ENCODE measurements at regions not wholly inside any gene's neighbourhood (a gene's known extent, or its start where the extent isn't known, plus 50 kb on each side); places are given as distances from the start of the nearest gene placed in this dataset.

DNA sequence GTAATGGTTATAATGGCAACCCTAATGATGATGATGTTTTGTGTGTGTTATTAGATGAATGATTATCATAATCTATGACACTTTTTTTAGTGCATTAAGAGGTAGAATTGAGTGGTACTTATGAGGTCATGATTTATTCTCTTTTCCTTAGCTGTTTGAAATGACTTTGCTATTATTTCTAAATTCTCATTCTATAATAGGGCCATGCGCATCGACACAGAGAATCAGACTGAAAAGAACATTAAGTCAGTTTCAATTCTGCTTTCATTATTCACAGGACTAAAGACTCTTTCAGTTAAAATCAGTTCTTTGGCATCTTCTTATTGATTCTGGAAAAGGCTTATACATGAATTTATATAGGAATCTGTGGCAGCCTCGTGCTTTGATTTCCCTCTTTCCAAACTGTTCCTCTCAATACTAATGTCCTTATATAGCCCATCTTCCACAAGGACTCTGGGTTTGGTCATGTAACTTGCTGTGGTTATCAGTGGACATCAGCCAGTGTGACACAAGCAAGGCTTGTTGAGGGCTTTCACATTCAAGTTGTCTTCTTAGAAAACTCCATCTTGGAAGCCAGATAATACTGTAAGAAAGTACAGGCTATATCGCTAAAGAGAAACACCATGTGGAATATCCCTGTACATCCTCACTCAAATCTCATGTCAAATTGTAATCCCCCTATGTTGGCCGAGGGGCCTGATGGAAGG lies 140.3 kb upstream of the CHD1 start:
- no peak overlapping the region for H3K4me3 ChIP-seq (ENCODE audit: extremely low read depth in 1 of 4, insufficient read depth in 2 of 4, low read depth in 3 of 4, low read length in 4 of 4)
- 96% methylated on average over 5 of the region's 5 CpGs; no CpG with 5 or more reads in 1 of the 2 experiments for WGBS, 2 experiments (ENCODE audit: extremely low coverage in 1 of 2, insufficient coverage in 1 of 2, insufficient read length in 1 of 2, insufficient replicate concordance in 2 of 2, low coverage in 1 of 2, low lambda C conversion rate in 2 of 2, missing lambda C conversion rate in 1 of 2)
- H3K18ac ChIP-seq (ENCODE audit: extremely low read depth, low read length): no peak overlapping the region
- H3K9ac ChIP-seq (replicated peaks in 1 of 4; ENCODE audit: extremely low read depth in 1 of 4, low read depth in 3 of 4, low read length in 3 of 4): no peak overlapping the region
- POLR2A ChIA-PET (ENCODE audit: partially characterized antibody): no interaction called here
- FAIRE-seq: no peak
- no peaks in the 10 kb centered on the region for H3K4me1 ChIP-seq (replicated peaks in 1 of 4; ENCODE audit: control insufficient read depth in 3 of 4, insufficient read depth in 4 of 4, low read length in 3 of 4)
- no peak overlapping the region for H4K5ac ChIP-seq (ENCODE audit: insufficient read length, low read depth, low read length)
- H4K91ac ChIP-seq (replicated peaks; ENCODE audit: insufficient read length, low read length): no peak overlapping the region
- H3K4ac ChIP-seq (replicated peaks; ENCODE audit: insufficient read length, low read depth, low read length): no peak overlapping the region
- H2BK15ac ChIP-seq (ENCODE audit: low read length): no peak overlapping the region
- no peak overlapping the region for H2BK5ac ChIP-seq (ENCODE audit: low read depth, low read length)
- H3K23me2 ChIP-seq (ENCODE audit: low read depth, low read length): no peaks in the 10 kb centered on the region
- H3K14ac ChIP-seq (ENCODE audit: insufficient read length): no peak overlapping the region
- H3K9me3 ChIP-seq (ENCODE audit: insufficient read depth in 2 of 2, low read depth in 1 of 2, low read length in 1 of 2): no peaks in the 10 kb centered on the region
- no peak overlapping the region for H2BK120ac ChIP-seq (replicated peaks; ENCODE audit: low read depth, low read length)
- H2AK5ac ChIP-seq (ENCODE audit: low read depth, low read length): no peak overlapping the region
- DNase-seq (ENCODE audit: low read depth in 1 of 2, low spot score in 2 of 2): no peak
- no peak overlapping the region for H4K8ac ChIP-seq (ENCODE audit: extremely low read depth, insufficient read depth, low read length)
- no peak overlapping the region for H2BK12ac ChIP-seq (ENCODE audit: low read depth, low read length)
- H3K27me3 ChIP-seq (replicated peaks in 1 of 4; ENCODE audit: control insufficient read depth in 3 of 4, extremely low read depth in 1 of 4, insufficient read depth in 3 of 4, low read length in 3 of 4): no peaks in the 10 kb centered on the region; a peak in 1 of 7 replicates
- H3K79me1 ChIP-seq (ENCODE audit: low read depth, low read length): no peaks in the 10 kb centered on the region
- no peaks in the 10 kb centered on the region for H3K79me2 ChIP-seq (ENCODE audit: control insufficient read depth in 1 of 2, insufficient read depth in 2 of 2, low read length in 2 of 2)
- CTCF ChIA-PET (ENCODE audit: partially characterized antibody): no interaction called here
- H3K27ac ChIP-seq (ENCODE audit: low read depth, low read length): no peak overlapping the region
- H2BK20ac ChIP-seq (ENCODE audit: low read length): no peak overlapping the region
- H4K20me1 ChIP-seq (replicated peaks in 1 of 2; ENCODE audit: control insufficient read depth in 1 of 2, insufficient read depth in 2 of 2, low read length in 2 of 2): no peaks in the 10 kb centered on the region
- H3K23ac ChIP-seq (ENCODE audit: insufficient read length): no peak overlapping the region
- no peak overlapping the region for H3K56ac ChIP-seq (replicated peaks; ENCODE audit: insufficient read length, low read depth, low read length)
- H3K4me2 ChIP-seq (ENCODE audit: insufficient read depth in 1 of 2, low read depth in 2 of 2, low read length in 2 of 2): no peak overlapping the region
- no peaks in the 10 kb centered on the region for H3K36me3 ChIP-seq (ENCODE audit: control insufficient read depth in 2 of 4, insufficient read depth in 4 of 4, low read length in 3 of 4)
- no peak overlapping the region for H2AFZ ChIP-seq (ENCODE audit: low read length)
- TF ChIP-seq, protein P1, sequence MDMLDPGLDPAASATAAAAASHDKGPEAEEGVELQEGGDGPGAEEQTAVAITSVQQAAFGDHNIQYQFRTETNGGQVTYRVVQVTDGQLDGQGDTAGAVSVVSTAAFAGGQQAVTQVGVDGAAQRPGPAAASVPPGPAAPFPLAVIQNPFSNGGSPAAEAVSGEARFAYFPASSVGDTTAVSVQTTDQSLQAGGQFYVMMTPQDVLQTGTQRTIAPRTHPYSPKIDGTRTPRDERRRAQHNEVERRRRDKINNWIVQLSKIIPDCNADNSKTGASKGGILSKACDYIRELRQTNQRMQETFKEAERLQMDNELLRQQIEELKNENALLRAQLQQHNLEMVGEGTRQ (IDR thresholded peaks at IDR 0.05; ENCODE audit: low read length): no peak
- TF ChIP-seq TAF1 (IDR thresholded peaks at IDR 0.05; ENCODE audit: low read depth, low read length) (no peak), HDAC2 (IDR thresholded peaks at IDR 0.05; ENCODE audit: borderline replicate concordance in 1 of 2, low read depth in 2 of 2, low read length in 2 of 2) (no peak), KDM5A (IDR thresholded peaks at IDR 0.05; ENCODE audit: low read length) (no peak), HDAC6 (IDR thresholded peaks at IDR 0.05; ENCODE audit: low read depth, low read length) (no peak), CBX5 (IDR thresholded peaks at IDR 0.05; ENCODE audit: low read depth, low read length) (no peak), CEBPB (IDR thresholded peaks at IDR 0.05; ENCODE audit: low read depth, low read length) (no peak), KDM4A (IDR thresholded peaks at IDR 0.05; ENCODE audit: low read depth, low read length, severe bottlenecking) (no peak), RAD21 (IDR thresholded peaks at IDR 0.05 in 1 of 2, conservative IDR thresholded peaks at IDR 0.05 in 1 of 2; ENCODE audit: low read depth in 2 of 2, low read length in 2 of 2) (no peak), SP4 (IDR thresholded peaks at IDR 0.05; ENCODE audit: low read length) (no peak)
- TF ChIP-seq, protein P2, sequence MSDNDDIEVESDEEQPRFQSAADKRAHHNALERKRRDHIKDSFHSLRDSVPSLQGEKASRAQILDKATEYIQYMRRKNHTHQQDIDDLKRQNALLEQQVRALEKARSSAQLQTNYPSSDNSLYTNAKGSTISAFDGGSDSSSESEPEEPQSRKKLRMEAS (IDR thresholded peaks at IDR 0.05): no peak

Data from H1 (cell line).